GM12891 (cell line): ENCODE measurements at regions not wholly inside any gene's neighbourhood (a gene's known extent, or its start where the extent isn't known, plus 50 kb on each side); places are given as distances from the start of the nearest gene placed in this dataset.
"Not testable (repeated sequence)": the region's sequence is repeated elsewhere in the genome, so short reads cannot be mapped to it uniquely, and the experiment has no call there.

Experiments used
- DNase-seq: peaks from one replicate; pipeline ENCODE4 v3.0.0; 2011; ENCODE audit warnings: low spot score; ENCODE audit not compliant: insufficient read length
- FAIRE-seq: peaks from 2 replicates; lab custom pipeline; 2011; peaks lifted over from hg19 to GRCh38; lab: Jason Lieb, UNC
- PAX5 ChIP-seq: IDR thresholded peaks from 2 replicates; pipeline ENCODE4 v1.6.1; 2011; ENCODE audit warnings: low read length, moderate library complexity, mild to moderate bottlenecking; ENCODE audit not compliant: insufficient read depth, severe bottlenecking
- POLR2A ChIP-seq: IDR thresholded peaks from 2 replicates; pipeline ENCODE4 v1.6.1; 2011; ENCODE audit warnings: low read depth, low read length, control low read depth
- POLR2AphosphoS5 ChIP-seq: IDR thresholded peaks from 2 replicates; pipeline ENCODE4 v1.6.1; 2011; ENCODE audit warnings: low read depth, low read length, control low read depth
- POU2F2 ChIP-seq: IDR thresholded peaks from 2 replicates; pipeline ENCODE4 v1.6.1; 2011; ENCODE audit warnings: low read depth, mild to moderate bottlenecking, control low read depth, low read length, moderate library complexity
- SPI1 ChIP-seq: IDR thresholded peaks from 2 replicates; pipeline ENCODE4 v1.6.1; 2011; ENCODE audit warnings: low read depth, low read length, control low read depth
- TAF1 ChIP-seq: IDR thresholded peaks from 2 replicates; pipeline ENCODE4 v1.6.1; 2011; ENCODE audit warnings: low read depth, low read length, control low read depth

GRCh38 chr12:88360343-88360742 lies 218.2 kb downstream of the TMTC3 start:
- FAIRE-seq, result no peak
- TF ChIP-seq PAX5 (no peak), TAF1 (no peak), SPI1 (no peak), POLR2AphosphoS5 (no peak), POU2F2 (no peak), POLR2A (no peak)
- DNase-seq, result no peak

- FAIRE-seq (no peak), DNase-seq (no peak)
- TF ChIP-seq POLR2AphosphoS5 (no peak), POU2F2 (no peak), PAX5 (no peak), POLR2A (no peak), SPI1 (no peak), TAF1 (no peak)
Observed at GRCh38 chr12:88361493-88361892, 218.8 kb downstream of the KITLG start.

- no peak for FAIRE-seq
- no peak for TF ChIP-seq TAF1
- no peak for TF ChIP-seq PAX5
- TF ChIP-seq SPI1, result no peak
- no peak for TF ChIP-seq POLR2A
- TF ChIP-seq POLR2AphosphoS5, result no peak
- no peak for TF ChIP-seq POU2F2
- DNase-seq, result no peak
Observed at GRCh38 chr12:88362439-88362838, 217.8 kb downstream of the KITLG start.

DNA sequence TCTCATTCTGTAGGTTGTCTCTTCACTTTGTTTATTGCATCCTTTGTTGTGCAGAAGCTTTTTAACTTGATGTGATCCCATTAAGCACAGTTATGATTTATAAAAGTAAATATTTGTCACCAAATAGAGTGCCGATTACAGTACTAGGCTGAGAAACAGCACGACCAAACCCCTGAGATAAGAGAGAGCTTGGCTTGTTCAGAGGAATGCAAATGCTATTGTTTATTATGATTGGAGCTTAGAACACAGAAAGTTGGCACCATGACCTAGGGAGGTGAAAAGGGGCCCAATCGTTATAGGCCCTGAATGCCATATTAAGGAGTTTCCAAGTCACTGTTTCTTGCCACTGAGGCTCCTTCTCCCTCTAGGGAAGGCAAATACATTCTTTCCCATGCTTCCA lies 214.9 kb downstream of the KITLG start:
- FAIRE-seq (no peak), DNase-seq (no peak)
- TF ChIP-seq POLR2AphosphoS5 (no peak), TAF1 (no peak), POU2F2 (no peak), POLR2A (no peak), PAX5 (no peak), SPI1 (no peak)

DNA sequence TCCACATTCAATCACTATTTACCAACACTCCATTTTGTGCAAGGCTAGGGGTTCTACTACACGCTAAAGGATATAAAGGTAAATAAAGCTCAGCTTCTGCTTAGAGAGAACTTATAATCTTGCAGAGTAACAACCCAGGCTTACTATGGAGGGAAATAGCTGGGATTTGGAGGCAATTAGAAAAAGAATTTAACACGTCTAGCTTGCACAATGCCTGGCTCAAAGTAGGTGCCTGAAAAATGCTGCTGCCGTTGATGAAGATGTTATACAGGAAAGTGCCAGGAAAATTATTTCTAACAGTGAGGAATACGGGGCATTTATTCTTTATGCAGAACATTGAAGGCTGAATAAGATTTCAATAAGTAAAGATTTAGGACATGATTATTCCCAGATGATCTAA lies 214.2 kb downstream of the KITLG start:
- TF ChIP-seq PAX5, result no peak
- TF ChIP-seq POLR2A, result no peak
- no peak for TF ChIP-seq TAF1
- TF ChIP-seq SPI1, result no peak
- TF ChIP-seq POU2F2, result no peak
- TF ChIP-seq POLR2AphosphoS5, result no peak
- DNase-seq (no peak), FAIRE-seq (no peak)

DNA sequence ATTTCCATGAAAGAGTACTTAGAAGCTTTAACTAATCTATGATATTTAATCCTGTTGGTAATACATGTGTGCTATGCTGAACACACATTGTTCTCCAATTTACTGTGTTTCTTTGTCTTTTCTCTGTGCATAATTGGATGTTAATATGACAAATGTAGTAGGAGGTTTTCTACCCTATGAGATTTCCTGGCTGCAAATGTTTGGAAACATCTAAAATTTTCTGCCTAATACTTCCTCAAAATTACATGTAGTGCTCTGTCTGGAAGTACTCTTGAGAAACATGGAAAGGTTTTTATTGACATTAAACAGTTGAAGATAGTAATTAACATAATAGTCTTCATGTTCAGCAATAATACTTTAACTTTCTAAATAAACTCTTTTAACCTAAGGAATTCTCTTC lies 213.0 kb downstream of the KITLG start:
- no peak for TF ChIP-seq SPI1
- TF ChIP-seq TAF1, result no peak
- no peak for TF ChIP-seq POLR2A
- TF ChIP-seq PAX5, result no peak
- TF ChIP-seq POLR2AphosphoS5, result no peak
- TF ChIP-seq POU2F2, result no peak
- FAIRE-seq, result no peak
- no peak for DNase-seq

DNA sequence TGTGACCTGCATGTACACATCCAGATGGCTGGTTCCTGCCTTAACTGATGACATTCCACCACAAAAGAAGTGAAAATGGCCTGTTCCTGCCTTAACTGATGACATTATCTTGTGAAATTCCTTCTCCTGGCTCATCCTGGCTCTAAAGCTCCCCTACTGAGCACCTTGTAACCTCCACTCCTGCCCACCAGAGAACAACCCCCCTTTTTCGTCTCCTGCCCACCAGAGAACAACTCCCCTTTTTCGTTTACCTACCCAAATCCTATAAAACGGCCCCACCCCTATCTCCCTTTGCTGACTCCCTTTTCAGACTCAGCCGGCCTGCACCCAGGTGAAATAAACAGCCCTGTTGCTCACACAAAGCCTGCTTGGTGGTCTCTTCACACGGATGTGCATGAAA lies 212.2 kb downstream of the KITLG start:
- not testable (repeated sequence) for FAIRE-seq, DNase-seq

DNA sequence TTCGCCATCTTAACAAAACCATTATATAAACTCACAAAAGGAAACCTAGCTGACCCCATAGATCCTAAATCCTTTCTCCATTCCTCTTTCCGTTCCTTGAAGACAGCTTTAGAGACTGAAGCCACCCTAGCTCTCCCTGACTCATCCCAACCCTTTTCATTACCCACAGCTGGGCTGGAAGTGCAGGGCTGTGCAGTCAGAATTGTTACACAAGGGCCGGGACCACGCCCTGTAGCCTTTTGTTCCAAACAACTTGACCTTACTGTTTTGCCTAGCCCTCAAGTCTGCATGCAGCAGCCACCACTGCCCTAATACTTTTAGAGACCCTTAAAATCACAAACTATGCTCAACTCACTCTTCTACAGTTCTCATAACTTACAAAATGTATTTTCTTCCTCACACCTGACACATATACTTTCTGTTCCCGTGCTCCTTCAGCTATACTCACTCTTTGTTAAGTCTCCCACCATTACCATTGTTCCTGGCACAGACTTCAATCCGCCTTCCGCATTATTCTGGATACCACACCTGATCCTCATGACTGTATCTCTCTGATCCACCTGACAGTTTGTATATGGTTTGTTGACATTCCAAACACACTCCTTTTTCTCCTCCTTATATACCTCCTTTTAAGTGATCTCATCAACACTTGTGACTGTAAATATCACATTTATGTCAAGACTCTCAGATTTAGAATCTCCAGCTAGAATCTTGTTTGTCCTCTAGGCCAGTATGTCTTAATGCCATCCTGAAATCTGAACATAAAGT lies 208.7 kb downstream of the KITLG start:
- FAIRE-seq (no peak), DNase-seq (no peak)
- TF ChIP-seq POU2F2, result no peak
- no peak for TF ChIP-seq POLR2A

DNA sequence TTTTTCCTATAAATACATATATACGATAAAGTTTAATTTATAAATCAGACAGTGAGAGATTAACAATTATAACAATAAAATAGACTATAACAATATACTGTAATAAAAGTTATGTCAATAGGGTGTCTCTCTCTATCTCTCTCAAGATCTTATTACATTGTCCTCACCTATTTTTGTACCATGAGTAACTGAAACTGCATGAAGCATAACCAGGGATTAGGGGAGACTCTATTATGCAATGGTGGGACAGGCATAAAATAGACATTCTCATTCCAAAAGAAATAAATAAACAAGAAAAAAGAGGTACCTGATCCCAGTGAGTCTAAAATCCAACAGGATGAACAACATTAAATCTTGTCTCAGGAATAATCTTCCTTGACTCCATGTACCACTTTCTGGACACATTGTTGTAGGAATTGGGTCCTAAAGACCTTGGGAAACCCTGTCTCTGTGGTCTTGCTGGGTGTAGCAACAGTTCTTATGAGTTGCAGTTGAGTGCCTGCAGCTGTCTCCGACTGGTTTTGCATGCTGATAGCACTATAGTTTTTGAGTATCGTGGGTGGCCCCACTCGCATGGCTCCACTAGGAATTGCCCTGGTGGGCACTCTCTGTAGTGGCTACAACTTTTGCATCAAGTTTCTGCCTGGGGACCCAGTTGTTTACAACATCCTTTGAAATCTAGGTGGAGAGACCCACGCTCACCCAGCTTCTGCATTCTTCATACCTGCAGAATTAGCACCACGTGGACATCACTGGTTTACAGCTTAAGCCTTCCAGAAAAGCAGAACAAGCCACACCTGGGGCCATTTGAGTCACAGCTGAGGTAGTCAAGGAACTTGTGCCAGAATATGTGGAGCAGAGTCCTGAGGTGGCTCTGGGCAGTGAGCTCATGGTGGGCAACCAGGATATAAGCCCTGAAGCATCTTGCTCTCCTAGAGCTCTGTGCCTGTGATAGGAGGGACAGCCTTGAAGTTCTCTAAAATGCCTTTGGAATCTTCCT lies 204.7 kb downstream of the KITLG start:
- TF ChIP-seq POLR2AphosphoS5 (no peak), POU2F2 (no peak), POLR2A (no peak), TAF1 (no peak)
- DNase-seq (no peak), FAIRE-seq (no peak)

- no peak for DNase-seq
- no peak for FAIRE-seq
- TF ChIP-seq POU2F2 (no peak), POLR2AphosphoS5 (no peak), POLR2A (no peak), SPI1 (no peak), TAF1 (no peak), PAX5 (no peak)
Observed at GRCh38 chr12:88377973-88378372, 202.3 kb downstream of the KITLG start.
